ENCODE measurements at regions not wholly inside any gene's neighbourhood (a gene's known extent, or its start where the extent isn't known, plus 50 kb on each side); places are given as distances from the start of the nearest gene placed in this dataset.

GRCh38 chr14:40093800-40094199, 661.6 kb upstream of the FBXO33 start:
- no peaks in the 10 kb centered on the region for H3K9me3 ChIP-seq (ENCODE audit: low read depth, low read length)
- no peak overlapping the region for H3K4me3 ChIP-seq
- no peak for DNase-seq (ENCODE audit: low read depth, low spot score)
- no peaks in the 10 kb centered on the region for H3K36me3 ChIP-seq (ENCODE audit: insufficient read depth, low read length)
- no peak overlapping the region for H3K9ac ChIP-seq (ENCODE audit: insufficient read length)
- no peak for TF ChIP-seq POLR2AphosphoS5 (IDR thresholded peaks at IDR 0.05; ENCODE audit: borderline replicate concordance, low read depth, low read length)
- TF ChIP-seq FOXP2 (optimal IDR thresholded peaks at IDR 0.05; ENCODE audit: control extremely low read depth, extremely low read length, insufficient read depth), result no peak
- no peak for TF ChIP-seq EZH2 (IDR thresholded peaks at IDR 0.05)
- H3K27ac ChIP-seq, result no peak overlapping the region

- Histone ChIP-seq H3K27ac (no peak overlapping the region), H3K9me3 (ENCODE audit: low read depth, low read length) (no peaks in the 10 kb centered on the region), H3K36me3 (ENCODE audit: insufficient read depth, low read length) (no peaks in the 10 kb centered on the region), H3K9ac (ENCODE audit: insufficient read length) (no peak overlapping the region), H3K4me3 (no peak overlapping the region)
- no peak for DNase-seq (ENCODE audit: low read depth, low spot score)
- TF ChIP-seq POLR2AphosphoS5 (IDR thresholded peaks at IDR 0.05; ENCODE audit: borderline replicate concordance, low read depth, low read length), result no peak
- TF ChIP-seq EZH2 (IDR thresholded peaks at IDR 0.05), result no peak
- no peak for TF ChIP-seq FOXP2 (optimal IDR thresholded peaks at IDR 0.05; ENCODE audit: control extremely low read depth, extremely low read length, insufficient read depth)
Measured at GRCh38 chr14:40074169-40074568, 641.9 kb upstream of the FBXO33 start.

- H3K36me3 ChIP-seq (ENCODE audit: insufficient read depth, low read length), result no peaks in the 10 kb centered on the region
- H3K9me3 ChIP-seq (ENCODE audit: low read depth, low read length), result no peaks in the 10 kb centered on the region
- DNase-seq (ENCODE audit: low read depth, low spot score), result no peak
- H3K4me3 ChIP-seq, result no peak overlapping the region
- no peak for TF ChIP-seq EZH2 (IDR thresholded peaks at IDR 0.05)
- no peak for TF ChIP-seq POLR2AphosphoS5 (IDR thresholded peaks at IDR 0.05; ENCODE audit: borderline replicate concordance, low read depth, low read length)
- TF ChIP-seq FOXP2 (optimal IDR thresholded peaks at IDR 0.05; ENCODE audit: control extremely low read depth, extremely low read length, insufficient read depth), result no peak
- no peak overlapping the region for H3K27ac ChIP-seq
- no peak overlapping the region for H3K9ac ChIP-seq (ENCODE audit: insufficient read length)
Measured at GRCh38 chr14:40072175-40072574, 639.9 kb upstream of the FBXO33 start.

- Histone ChIP-seq H3K9me3 (ENCODE audit: low read depth, low read length) (no peaks in the 10 kb centered on the region; the same call in 1 of the 2 replicates), H3K36me3 (ENCODE audit: insufficient read depth, low read length) (no peaks in the 10 kb centered on the region), H3K4me3 (no peak overlapping the region), H3K27ac (no peak overlapping the region), H3K9ac (ENCODE audit: insufficient read length) (no peak overlapping the region)
- TF ChIP-seq FOXP2 (optimal IDR thresholded peaks at IDR 0.05; ENCODE audit: control extremely low read depth, extremely low read length, insufficient read depth) (no peak), EZH2 (IDR thresholded peaks at IDR 0.05) (no peak), POLR2AphosphoS5 (IDR thresholded peaks at IDR 0.05; ENCODE audit: borderline replicate concordance, low read depth, low read length) (no peak)
- no peak for DNase-seq (ENCODE audit: low read depth, low spot score)
Measured at GRCh38 chr14:40058901-40059897, 627.0 kb upstream of the FBXO33 start.

GRCh38 chr14:40053416-40053815, 621.2 kb upstream of the FBXO33 start:
- no peak overlapping the region for H3K27ac ChIP-seq
- H3K9ac ChIP-seq (ENCODE audit: insufficient read length), result no peak overlapping the region
- TF ChIP-seq POLR2AphosphoS5 (IDR thresholded peaks at IDR 0.05; ENCODE audit: borderline replicate concordance, low read depth, low read length), result no peak
- TF ChIP-seq FOXP2 (optimal IDR thresholded peaks at IDR 0.05; ENCODE audit: control extremely low read depth, extremely low read length, insufficient read depth), result no peak
- no peak for TF ChIP-seq EZH2 (IDR thresholded peaks at IDR 0.05)
- no peak for DNase-seq (ENCODE audit: low read depth, low spot score)
- no peak overlapping the region for H3K4me3 ChIP-seq
- no peaks in the 10 kb centered on the region for H3K9me3 ChIP-seq (ENCODE audit: low read depth, low read length)
- no peaks in the 10 kb centered on the region for H3K36me3 ChIP-seq (ENCODE audit: insufficient read depth, low read length)

- TF ChIP-seq FOXP2 (optimal IDR thresholded peaks at IDR 0.05; ENCODE audit: control extremely low read depth, extremely low read length, insufficient read depth) (no peak), POLR2AphosphoS5 (IDR thresholded peaks at IDR 0.05; ENCODE audit: borderline replicate concordance, low read depth, low read length) (no peak), EZH2 (IDR thresholded peaks at IDR 0.05) (no peak)
- H3K9me3 ChIP-seq (ENCODE audit: low read depth, low read length), result no peaks in the 10 kb centered on the region
Measured at GRCh38 chr14:40028991-40029390, 596.8 kb upstream of the FBXO33 start.

GRCh38 chr14:40025101-40025500, 592.9 kb upstream of the FBXO33 start:
- TF ChIP-seq POLR2AphosphoS5 (IDR thresholded peaks at IDR 0.05; ENCODE audit: borderline replicate concordance, low read depth, low read length) (no peak), FOXP2 (optimal IDR thresholded peaks at IDR 0.05; ENCODE audit: control extremely low read depth, extremely low read length, insufficient read depth) (no peak), EZH2 (IDR thresholded peaks at IDR 0.05) (no peak)
- H3K36me3 ChIP-seq (ENCODE audit: insufficient read depth, low read length), result no peaks in the 10 kb centered on the region
- H3K4me3 ChIP-seq, result no peak overlapping the region
- H3K9ac ChIP-seq (ENCODE audit: insufficient read length), result no peak overlapping the region
- H3K9me3 ChIP-seq (ENCODE audit: low read depth, low read length), result no peaks in the 10 kb centered on the region
- no peak overlapping the region for H3K27ac ChIP-seq
- DNase-seq (ENCODE audit: low read depth, low spot score), result no peak

More at GRCh38 chr14:40028991-40029390, 596.8 kb upstream of the FBXO33 start:
- H3K27ac ChIP-seq, result no peak overlapping the region
- no peak overlapping the region for H3K4me3 ChIP-seq
- no peak for DNase-seq (ENCODE audit: low read depth, low spot score)
- H3K36me3 ChIP-seq (ENCODE audit: insufficient read depth, low read length), result no peaks in the 10 kb centered on the region
- no peak overlapping the region for H3K9ac ChIP-seq (ENCODE audit: insufficient read length)

- Histone ChIP-seq H3K4me3 (no peak overlapping the region), H3K9ac (ENCODE audit: insufficient read length) (no peak overlapping the region)
- TF ChIP-seq FOXP2 (optimal IDR thresholded peaks at IDR 0.05; ENCODE audit: control extremely low read depth, extremely low read length, insufficient read depth), result no peak
- no peak for TF ChIP-seq POLR2AphosphoS5 (IDR thresholded peaks at IDR 0.05; ENCODE audit: borderline replicate concordance, low read depth, low read length)
- TF ChIP-seq EZH2 (IDR thresholded peaks at IDR 0.05), result no peak
Measured at GRCh38 chr14:40010961-40011360, 578.7 kb upstream of the FBXO33 start.

More at GRCh38 chr14:40010961-40011360, 578.7 kb upstream of the FBXO33 start:
- DNase-seq (ENCODE audit: low read depth, low spot score), result no peak
- Histone ChIP-seq H3K36me3 (ENCODE audit: insufficient read depth, low read length) (no peaks in the 10 kb centered on the region), H3K9me3 (ENCODE audit: low read depth, low read length) (no peaks in the 10 kb centered on the region), H3K27ac (no peak overlapping the region)
